HepG2 (cell line): ENCODE measurements at regions not wholly inside any gene's neighbourhood (a gene's known extent, or its start where the extent isn't known, plus 50 kb on each side); places are given as distances from the start of the nearest gene placed in this dataset.

Experiments
- ATAC-seq: fragments of 200-7000 bp; cut with Tn5 transposase; 3 replicates; pipeline ENCODE4 v1.9.1; 2020; ENCODE audit warnings: mild to moderate bottlenecking, moderate library complexity
- BruUV-seq: library from RNA; stranded (reverse); fragments of 400-500 nt; replicated peaks from 2 replicates; lab custom pipeline; 2021; lab: Mats Ljungman, UMichigan
- CTCF ChIA-PET: fragments of 300-600 bp; formaldehyde crosslinking; extraction: SDS; loops from one replicate; lab custom pipeline; 2021; ENCODE audit warnings: low total read pairs, inconsistent platforms, low intra/inter-chr PET ratio; lab: Yijun Ruan, JAX
- POLR2A ChIA-PET: fragments of 350-600 bp; sonication (Branson Sonifier 250); formaldehyde crosslinking; loops from one replicate; lab custom pipeline; 2020; ENCODE audit warnings: antibody characterized with exemption, inconsistent platforms; lab: Yijun Ruan, JAX
- DNase-seq: peaks from one replicate; pipeline ENCODE4 v3.0.0-alpha.2; 2015; ENCODE audit warnings: low spot score
- FAIRE-seq: peaks from 3 replicates; lab custom pipeline; 2011; peaks lifted over from hg19 to GRCh38; lab: Jason Lieb, UNC
- H2AFZ ChIP-seq: one replicate; pipeline ENCODE4 v1.6.1; 2011; ENCODE audit warnings: low read length, inconsistent platforms
- H3K27ac ChIP-seq: fragments of 300-600 bp; 3 replicates; pipeline ENCODE4 v1.8.0; 2011; ENCODE audit warnings: mixed run types, mild to moderate bottlenecking, mixed read lengths, low read length, inconsistent platforms; ENCODE audit not compliant: insufficient read depth; ENCODE audit errors: extremely low read length
- H3K27me3 ChIP-seq, 2 experiments: fragments of 200-600 bp in 1 of 2; 2 replicates in 1 of 2; 3 replicates in 1 of 2; pipeline versions ENCODE4 v1.6.0 to v1.8.0; 2011; ENCODE audit warnings: low read length in 2 of 2, mild to moderate bottlenecking in 2 of 2, moderate library complexity in 2 of 2, inconsistent platforms in 1 of 2; ENCODE audit not compliant: insufficient read depth in 2 of 2, control insufficient read depth in 1 of 2
- H3K36me3 ChIP-seq, 2 experiments: fragments of 200-600 bp in 1 of 2; replicated peaks in 1 of 2; 2 replicates in 1 of 2; 3 replicates in 1 of 2; pipeline versions ENCODE4 v1.5.1 to v1.8.0; 2011; ENCODE audit warnings: low read length in 2 of 2, inconsistent platforms in 1 of 2; ENCODE audit not compliant: insufficient read depth in 2 of 2, control insufficient read depth in 1 of 2
- H3K4me1 ChIP-seq: 2 replicates; pipeline ENCODE4 v1.5.1; 2012; ENCODE audit warnings: low read length, inconsistent platforms; ENCODE audit not compliant: insufficient read depth
- H3K4me2 ChIP-seq: 2 replicates; pipeline ENCODE4 v1.6.0; 2011; ENCODE audit warnings: low read depth, low read length, inconsistent platforms
- H3K4me3 ChIP-seq, 3 experiments: fragments of 200-600 bp in 1 of 3; sonication (generic), shearing (Covaris generic) in 1 of 3; replicated peaks in 1 of 3; 2 replicates each; pipeline ENCODE4 v1.5.1; 2011 to 2016; ENCODE audit warnings: low read length in 3 of 3, inconsistent platforms in 2 of 3, low read depth in 2 of 3, mild to moderate bottlenecking in 2 of 3, control low read depth in 1 of 3, mixed read lengths in 1 of 3; ENCODE audit not compliant: insufficient read depth in 1 of 3
- H3K79me2 ChIP-seq: one replicate; pipeline ENCODE4 v1.6.1; 2011; ENCODE audit warnings: low read length, inconsistent platforms; ENCODE audit not compliant: insufficient read depth
- H3K9ac ChIP-seq: 2 replicates; pipeline ENCODE4 v1.6.0; 2011; ENCODE audit warnings: mild to moderate bottlenecking, low read depth, low read length, inconsistent platforms; ENCODE audit not compliant: insufficient read depth
- H3K9me3 ChIP-seq: 2 replicates; pipeline ENCODE4 v1.5.1; 2012; ENCODE audit warnings: mild to moderate bottlenecking, low read length
- H4K20me1 ChIP-seq: 2 replicates; pipeline ENCODE4 v1.6.0; 2011; ENCODE audit warnings: inconsistent platforms, mild to moderate bottlenecking, low read length, moderate library complexity; ENCODE audit not compliant: insufficient read depth
- DMAP1 ChIP-seq: IDR thresholded peaks from 2 replicates; pipeline ENCODE4 v1.6.1; 2016
- E2F1 ChIP-seq: sonication (generic); formaldehyde crosslinking; IDR thresholded peaks from 2 replicates; pipeline ENCODE4 v1.5.0; 2020; ENCODE audit warnings: missing genetic modification reagents
- NR2F6 ChIP-seq, 2 experiments: IDR thresholded peaks; 2 replicates each; pipeline ENCODE4 v1.6.1; 2016; ENCODE audit warnings: antibody characterized with exemption in 1 of 2, mild to moderate bottlenecking in 1 of 2
- PAXIP1 ChIP-seq: sonication (generic); formaldehyde crosslinking; conservative IDR thresholded peaks from 2 replicates; pipeline ENCODE4 v1.4.0; 2020; ENCODE audit warnings: mild to moderate bottlenecking, missing genetic modification reagents, moderate library complexity
- POGK ChIP-seq: sonication (generic); formaldehyde crosslinking; conservative IDR thresholded peaks from 2 replicates; pipeline ENCODE4 v1.8.0; 2022; ENCODE audit warnings: mild to moderate bottlenecking, moderate library complexity, missing genetic modification reagents
- RBFOX2 ChIP-seq: fragments of 200-400 bp; formaldehyde crosslinking; IDR thresholded peaks from 2 replicates; pipeline ENCODE4 v1.6.1; 2017; ENCODE audit warnings: low read depth, mild to moderate bottlenecking, low read length
- REXO4 ChIP-seq: sonication (generic); formaldehyde crosslinking; IDR thresholded peaks from 2 replicates; pipeline ENCODE4 v1.8.0; 2022; ENCODE audit warnings: missing genetic modification reagents, mild to moderate bottlenecking, borderline replicate concordance
- ZEB1 ChIP-seq: IDR thresholded peaks from 2 replicates; pipeline ENCODE4 v1.6.1; 2012; ENCODE audit warnings: mild to moderate bottlenecking, low read depth, inconsistent platforms; ENCODE audit not compliant: insufficient replicate concordance
- ZHX1 ChIP-seq: sonication (generic); formaldehyde crosslinking; IDR thresholded peaks from 2 replicates; pipeline ENCODE4 v1.8.1; 2022; ENCODE audit warnings: low read depth, mild to moderate bottlenecking, missing genetic modification reagents
- ZNF577 ChIP-seq: sonication (generic); formaldehyde crosslinking; IDR thresholded peaks from 2 replicates; pipeline ENCODE4 v1.4.0; 2020; ENCODE audit warnings: mild to moderate bottlenecking, low read depth, missing genetic modification reagents, borderline replicate concordance
- WGBS: methylation state at CpG from one replicate; pipeline ENCODE4 v1.1.6; 2017; ENCODE audit warnings: low lambda C conversion rate; 5-methylcytosine and 5-hydroxymethylcytosine counted together
- in situ Hi-C: cut with HindIII; loops from 2 replicates; pipeline ENCODE4 v1.10.0; 2017; ENCODE audit warnings: low pct_unique_long_range_greater_than_20kb; ENCODE audit not compliant: extremely low pct_ligation_motif_present
- intact Hi-C: fragments of 100-400 bp; cut with micrococcal nuclease; formaldehyde crosslinking; loops from one replicate; pipeline ENCODE4 v1.10.0; 2022; ENCODE audit not compliant: unreplicated experiment

GRCh38 chr16:86877108-86877507 is 298.8 kb downstream of the FOXL1 start:
- intact Hi-C loops, result no loop called here
- CTCF ChIA-PET, result no interaction called here
- ATAC-seq, result no peak
- TF ChIP-seq DMAP1, result no peak
- no peak for TF ChIP-seq ZHX1 (CRISPR knock-in tag)
- no peak for TF ChIP-seq REXO4 (CRISPR knock-in tag)
- no peak for TF ChIP-seq NR2F6 (IDR thresholded peaks at IDR 0.05)
- no peak for TF ChIP-seq NR2F6 (CRISPR knock-in tag; IDR thresholded peaks at IDR 0.05)
- TF ChIP-seq E2F1 (CRISPR knock-in tag), result no peak
- no peak for TF ChIP-seq POGK (CRISPR knock-in tag)
- TF ChIP-seq RBFOX2, result no peak
- no peak for TF ChIP-seq ZEB1
- TF ChIP-seq ZNF577 (CRISPR knock-in tag), result no peak
- no peak for TF ChIP-seq PAXIP1

More at GRCh38 chr16:86877108-86877507, 298.8 kb downstream of the FOXL1 start:
- no peaks in the 10 kb centered on the region for H3K9me3 ChIP-seq
- H2AFZ ChIP-seq, result no peak overlapping the region
- no peaks in the 10 kb centered on the region for H4K20me1 ChIP-seq
- no peak overlapping the region for H3K4me3 ChIP-seq
- no peaks in the 10 kb centered on the region for H3K36me3 ChIP-seq
- no TSS peak for BruUV-seq
- no peak for FAIRE-seq
- no peaks in the 10 kb centered on the region for H3K4me1 ChIP-seq
- POLR2A ChIA-PET, result no interaction called here
- 51% methylated on average over 10 of the region's 10 CpGs for WGBS
- no peak overlapping the region for H3K27ac ChIP-seq
- peaks cover 1 to 48% of the 10 kb centered on the region in 2 experiments; a peak in 2 of 5 replicates for H3K27me3 ChIP-seq
- no peak overlapping the region for H3K9ac ChIP-seq
- H3K79me2 ChIP-seq, result no peaks in the 10 kb centered on the region
- no peak overlapping the region for H3K4me2 ChIP-seq
- in situ Hi-C loops, result loop anchor here (10.0 kb wide), 1 partner anchor 312 kb away; the partner anchor contains the start of gene FOXC2
- DNase-seq, result no peak
